GM12878 (cell line): ENCODE measurements at regions not wholly inside any gene's neighbourhood (a gene's known extent, or its start where the extent isn't known, plus 50 kb on each side); places are given as distances from the start of the nearest gene placed in this dataset.

Experiments used
- ATAC-seq: fragments of 200-7000 bp; cut with Tn5 transposase; 3 replicates; pipeline ENCODE4 v1.9.1; 2020; ENCODE audit warnings: mild to moderate bottlenecking, moderate library complexity
- BruUV-seq: library from RNA; stranded (reverse); fragments of 400-500 nt; replicated peaks from 2 replicates; lab custom pipeline; 2021; lab: Mats Ljungman, UMichigan
- CTCF ChIA-PET: fragments of 300-600 bp; sonication (Branson Sonifier 250); formaldehyde crosslinking; extraction: SDS; loops from one replicate; lab custom pipeline; 2021; ENCODE audit warnings: inconsistent platforms; lab: Yijun Ruan, JAX
- POLR2A ChIA-PET: fragments of 350-600 bp; formaldehyde crosslinking; extraction: SDS; loops from one replicate; lab custom pipeline; 2021; ENCODE audit warnings: inconsistent platforms; lab: Charles Lee
- RAD21 ChIA-PET: fragments of 300-600 bp; sonication (Branson Sonifier 250); formaldehyde crosslinking; loops from one replicate; lab custom pipeline; 2023; ENCODE audit warnings: antibody characterized with exemption; ENCODE audit not compliant: unreplicated experiment; lab: Charles Lee
- SMC1A ChIA-PET: fragments of 300-600 bp; sonication (Branson Sonifier 250); formaldehyde crosslinking; loops from one replicate; lab custom pipeline; 2023; ENCODE audit not compliant: unreplicated experiment, uncharacterized antibody; lab: Charles Lee
- DNase-seq: peaks from one replicate; pipeline ENCODE4 v3.0.0-alpha.2; 2011; ENCODE audit warnings: low read depth, low spot score
- FAIRE-seq: peaks from 3 replicates; lab custom pipeline; 2011; peaks lifted over from hg19 to GRCh38; lab: Jason Lieb, UNC
- H2AFZ ChIP-seq: 2 replicates; pipeline ENCODE4 v1.6.0; 2011; ENCODE audit warnings: low read depth, low read length, control low read depth; ENCODE audit not compliant: control insufficient read depth
- H3K27ac ChIP-seq: 2 replicates; pipeline ENCODE4 v1.5.1; 2011; ENCODE audit warnings: control low read depth; ENCODE audit not compliant: control insufficient read depth, insufficient read depth
- H3K27me3 ChIP-seq, 2 experiments: replicated peaks in 1 of 2; 2 replicates each; pipeline versions ENCODE4 v1.6.0 to v1.6.1; 2011; ENCODE audit warnings: low read length in 1 of 2; ENCODE audit not compliant: control insufficient read depth in 2 of 2, insufficient read depth in 2 of 2
- H3K36me3 ChIP-seq, 2 experiments: 2 replicates each; pipeline ENCODE4 v1.5.1; 2011; ENCODE audit warnings: low read length in 1 of 2; ENCODE audit not compliant: control insufficient read depth in 2 of 2, insufficient read depth in 2 of 2
- H3K4me1 ChIP-seq: 2 replicates; pipeline ENCODE4 v1.6.1; 2011; ENCODE audit warnings: mild to moderate bottlenecking, low read length, moderate library complexity, mixed read lengths; ENCODE audit not compliant: control insufficient read depth, insufficient read depth
- H3K4me2 ChIP-seq: 2 replicates; pipeline ENCODE4 v1.6.0; 2011; ENCODE audit warnings: control low read depth; ENCODE audit not compliant: control insufficient read depth, insufficient read depth
- H3K4me3 ChIP-seq: fragments of 200-600 bp; sonication (generic); 2 replicates; pipeline ENCODE4 v1.5.1; 2016
- H3K79me2 ChIP-seq: 2 replicates; pipeline ENCODE4 v1.6.0; 2011; ENCODE audit warnings: low read length; ENCODE audit not compliant: control insufficient read depth, insufficient read depth
- H3K9ac ChIP-seq: 2 replicates; pipeline ENCODE4 v1.8.0; 2011; ENCODE audit warnings: low read length, control low read depth, mixed read lengths; ENCODE audit not compliant: control insufficient read depth, insufficient read depth
- H3K9me3 ChIP-seq: replicated peaks from 3 replicates; pipeline ENCODE4 v1.5.1; 2011; ENCODE audit warnings: mild to moderate bottlenecking, low read length; ENCODE audit not compliant: control insufficient read depth, insufficient read depth
- H4K20me1 ChIP-seq: 2 replicates; pipeline ENCODE4 v1.6.0; 2011; ENCODE audit not compliant: control insufficient read depth, insufficient read depth
- BHLHE40 ChIP-seq, 2 experiments: fragments of 450-650 bp in 1 of 2; IDR thresholded peaks; 2 replicates each; pipeline ENCODE4 v1.6.1; 2011 to 2017; ENCODE audit warnings: low read depth in 2 of 2, borderline replicate concordance in 1 of 2, improper control_type of control experiment in 1 of 2, low read length in 1 of 2, mild to moderate bottlenecking in 1 of 2
- GATAD2B ChIP-seq: fragments of 450-650 bp; conservative IDR thresholded peaks from 2 replicates; pipeline ENCODE4 v1.6.1; 2017; ENCODE audit warnings: low read depth, mild to moderate bottlenecking, moderate library complexity
- IRF5 ChIP-seq: fragments of 450-650 bp; IDR thresholded peaks from 2 replicates; pipeline ENCODE4 v1.6.1; 2017; ENCODE audit warnings: borderline replicate concordance
- NR2F1 ChIP-seq: fragments of 450-650 bp; conservative IDR thresholded peaks from 2 replicates; pipeline ENCODE4 v1.6.1; 2017; ENCODE audit warnings: mild to moderate bottlenecking
- POU2F2 ChIP-seq: IDR thresholded peaks from 3 replicates; pipeline ENCODE4 v1.6.1; 2011; ENCODE audit warnings: low read depth, mild to moderate bottlenecking, low read length, borderline replicate concordance
- RUNX3 ChIP-seq: IDR thresholded peaks from 2 replicates; pipeline ENCODE4 v1.6.1; 2012; ENCODE audit warnings: low read length, inconsistent platforms
- WGBS: methylation state at CpG from one replicate; pipeline ENCODE4 v1.1.6; 2016; ENCODE audit warnings: low lambda C conversion rate; ENCODE audit not compliant: insufficient replicate concordance, insufficient coverage; ENCODE audit errors: missing lambda C conversion rate; 5-methylcytosine and 5-hydroxymethylcytosine counted together
- in situ Hi-C: fragments of 300-500 bp; cut with MboI; formaldehyde crosslinking; loops from 9 replicates; pipeline ENCODE4 v1.14.3; 2018; ENCODE audit warnings: mixed read lengths
- intact Hi-C: fragments of 100-400 bp; cut with micrococcal nuclease; formaldehyde crosslinking; loops from one replicate; pipeline ENCODE4 v1.14.2; 2022; ENCODE audit not compliant: unreplicated experiment
- TF ChIP-seq, protein P1 (sequence below): fragments of 450-650 bp; IDR thresholded peaks from 2 replicates; pipeline ENCODE4 v1.6.1; 2017; ENCODE audit warnings: antibody characterized with exemption, mild to moderate bottlenecking, moderate library complexity
- TF ChIP-seq, protein P2 (sequence below), 3 experiments: IDR thresholded peaks in 2 of 3; conservative IDR thresholded peaks in 1 of 3; 2 replicates each; pipeline ENCODE4 v1.5.1; 2011; ENCODE audit warnings: low read depth in 3 of 3, low read length in 3 of 3, mild to moderate bottlenecking in 3 of 3, control low read depth in 2 of 3, moderate library complexity in 2 of 3, inconsistent platforms in 1 of 3, mixed read lengths in 1 of 3; ENCODE audit not compliant: control insufficient read depth in 2 of 3, insufficient read depth in 1 of 3; ENCODE audit errors: extremely low read depth in 1 of 3
- TF ChIP-seq, protein P3 (sequence below): fragments of 450-650 bp; IDR thresholded peaks from 2 replicates; pipeline ENCODE4 v1.6.1; 2017; ENCODE audit warnings: low read depth, mild to moderate bottlenecking, moderate library complexity
- TF ChIP-seq, protein P4 (sequence below): IDR thresholded peaks from 2 replicates; pipeline ENCODE4 v1.6.1; 2012; ENCODE audit warnings: improper control_type of control experiment, low read depth, low read length; ENCODE audit not compliant: insufficient replicate concordance

- Histone ChIP-seq H4K20me1 (no peaks in the 10 kb centered on the region), H3K4me2 (no peak overlapping the region), H3K9me3 (no peaks in the 10 kb centered on the region), H2AFZ (no peak overlapping the region), H3K27me3 (no peaks in the 10 kb centered on the region), H3K9ac (no peak overlapping the region), H3K79me2 (no peaks in the 10 kb centered on the region), H3K27ac (no peak overlapping the region), H3K4me1 (no peaks in the 10 kb centered on the region), H3K36me3 (no peaks in the 10 kb centered on the region), H3K4me3 (no peak overlapping the region)
- SMC1A ChIA-PET = no interaction called here
- FAIRE-seq (no peak), DNase-seq (no peak), ATAC-seq (no peak)
- WGBS = 30% methylated on average over 4 of the region's 4 CpGs
- in situ Hi-C loops (no loop called here), intact Hi-C loops (no loop called here)
- BruUV-seq = no TSS peak
- RAD21 ChIA-PET = no interaction called here
- CTCF ChIA-PET = no interaction called here
- POLR2A ChIA-PET = no interaction called here
- TF ChIP-seq, protein P1, sequence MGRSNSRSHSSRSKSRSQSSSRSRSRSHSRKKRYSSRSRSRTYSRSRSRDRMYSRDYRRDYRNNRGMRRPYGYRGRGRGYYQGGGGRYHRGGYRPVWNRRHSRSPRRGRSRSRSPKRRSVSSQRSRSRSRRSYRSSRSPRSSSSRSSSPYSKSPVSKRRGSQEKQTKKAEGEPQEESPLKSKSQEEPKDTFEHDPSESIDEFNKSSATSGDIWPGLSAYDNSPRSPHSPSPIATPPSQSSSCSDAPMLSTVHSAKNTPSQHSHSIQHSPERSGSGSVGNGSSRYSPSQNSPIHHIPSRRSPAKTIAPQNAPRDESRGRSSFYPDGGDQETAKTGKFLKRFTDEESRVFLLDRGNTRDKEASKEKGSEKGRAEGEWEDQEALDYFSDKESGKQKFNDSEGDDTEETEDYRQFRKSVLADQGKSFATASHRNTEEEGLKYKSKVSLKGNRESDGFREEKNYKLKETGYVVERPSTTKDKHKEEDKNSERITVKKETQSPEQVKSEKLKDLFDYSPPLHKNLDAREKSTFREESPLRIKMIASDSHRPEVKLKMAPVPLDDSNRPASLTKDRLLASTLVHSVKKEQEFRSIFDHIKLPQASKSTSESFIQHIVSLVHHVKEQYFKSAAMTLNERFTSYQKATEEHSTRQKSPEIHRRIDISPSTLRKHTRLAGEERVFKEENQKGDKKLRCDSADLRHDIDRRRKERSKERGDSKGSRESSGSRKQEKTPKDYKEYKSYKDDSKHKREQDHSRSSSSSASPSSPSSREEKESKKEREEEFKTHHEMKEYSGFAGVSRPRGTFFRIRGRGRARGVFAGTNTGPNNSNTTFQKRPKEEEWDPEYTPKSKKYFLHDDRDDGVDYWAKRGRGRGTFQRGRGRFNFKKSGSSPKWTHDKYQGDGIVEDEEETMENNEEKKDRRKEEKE = no peak
- TF ChIP-seq, protein P2, sequence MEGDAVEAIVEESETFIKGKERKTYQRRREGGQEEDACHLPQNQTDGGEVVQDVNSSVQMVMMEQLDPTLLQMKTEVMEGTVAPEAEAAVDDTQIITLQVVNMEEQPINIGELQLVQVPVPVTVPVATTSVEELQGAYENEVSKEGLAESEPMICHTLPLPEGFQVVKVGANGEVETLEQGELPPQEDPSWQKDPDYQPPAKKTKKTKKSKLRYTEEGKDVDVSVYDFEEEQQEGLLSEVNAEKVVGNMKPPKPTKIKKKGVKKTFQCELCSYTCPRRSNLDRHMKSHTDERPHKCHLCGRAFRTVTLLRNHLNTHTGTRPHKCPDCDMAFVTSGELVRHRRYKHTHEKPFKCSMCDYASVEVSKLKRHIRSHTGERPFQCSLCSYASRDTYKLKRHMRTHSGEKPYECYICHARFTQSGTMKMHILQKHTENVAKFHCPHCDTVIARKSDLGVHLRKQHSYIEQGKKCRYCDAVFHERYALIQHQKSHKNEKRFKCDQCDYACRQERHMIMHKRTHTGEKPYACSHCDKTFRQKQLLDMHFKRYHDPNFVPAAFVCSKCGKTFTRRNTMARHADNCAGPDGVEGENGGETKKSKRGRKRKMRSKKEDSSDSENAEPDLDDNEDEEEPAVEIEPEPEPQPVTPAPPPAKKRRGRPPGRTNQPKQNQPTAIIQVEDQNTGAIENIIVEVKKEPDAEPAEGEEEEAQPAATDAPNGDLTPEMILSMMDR (IDR thresholded peaks at IDR 0.05 in 2 of 3, conservative IDR thresholded peaks at IDR 0.05 in 1 of 3; ENCODE audit: control insufficient read depth in 2 of 3, extremely low read depth in 1 of 3, insufficient read depth in 1 of 3, low read depth in 3 of 3, low read length in 3 of 3) = no peak
- TF ChIP-seq IRF5 (no peak), NR2F1 (no peak), POU2F2 (no peak), RUNX3 (no peak), BHLHE40 (IDR thresholded peaks at IDR 0.05; ENCODE audit: borderline replicate concordance in 1 of 2, low read depth in 2 of 2, low read length in 1 of 2) (no peak), GATAD2B (no peak)
- TF ChIP-seq, protein P3, sequence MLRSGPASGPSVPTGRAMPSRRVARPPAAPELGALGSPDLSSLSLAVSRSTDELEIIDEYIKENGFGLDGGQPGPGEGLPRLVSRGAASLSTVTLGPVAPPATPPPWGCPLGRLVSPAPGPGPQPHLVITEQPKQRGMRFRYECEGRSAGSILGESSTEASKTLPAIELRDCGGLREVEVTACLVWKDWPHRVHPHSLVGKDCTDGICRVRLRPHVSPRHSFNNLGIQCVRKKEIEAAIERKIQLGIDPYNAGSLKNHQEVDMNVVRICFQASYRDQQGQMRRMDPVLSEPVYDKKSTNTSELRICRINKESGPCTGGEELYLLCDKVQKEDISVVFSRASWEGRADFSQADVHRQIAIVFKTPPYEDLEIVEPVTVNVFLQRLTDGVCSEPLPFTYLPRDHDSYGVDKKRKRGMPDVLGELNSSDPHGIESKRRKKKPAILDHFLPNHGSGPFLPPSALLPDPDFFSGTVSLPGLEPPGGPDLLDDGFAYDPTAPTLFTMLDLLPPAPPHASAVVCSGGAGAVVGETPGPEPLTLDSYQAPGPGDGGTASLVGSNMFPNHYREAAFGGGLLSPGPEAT = no peak
- TF ChIP-seq, protein P4, sequence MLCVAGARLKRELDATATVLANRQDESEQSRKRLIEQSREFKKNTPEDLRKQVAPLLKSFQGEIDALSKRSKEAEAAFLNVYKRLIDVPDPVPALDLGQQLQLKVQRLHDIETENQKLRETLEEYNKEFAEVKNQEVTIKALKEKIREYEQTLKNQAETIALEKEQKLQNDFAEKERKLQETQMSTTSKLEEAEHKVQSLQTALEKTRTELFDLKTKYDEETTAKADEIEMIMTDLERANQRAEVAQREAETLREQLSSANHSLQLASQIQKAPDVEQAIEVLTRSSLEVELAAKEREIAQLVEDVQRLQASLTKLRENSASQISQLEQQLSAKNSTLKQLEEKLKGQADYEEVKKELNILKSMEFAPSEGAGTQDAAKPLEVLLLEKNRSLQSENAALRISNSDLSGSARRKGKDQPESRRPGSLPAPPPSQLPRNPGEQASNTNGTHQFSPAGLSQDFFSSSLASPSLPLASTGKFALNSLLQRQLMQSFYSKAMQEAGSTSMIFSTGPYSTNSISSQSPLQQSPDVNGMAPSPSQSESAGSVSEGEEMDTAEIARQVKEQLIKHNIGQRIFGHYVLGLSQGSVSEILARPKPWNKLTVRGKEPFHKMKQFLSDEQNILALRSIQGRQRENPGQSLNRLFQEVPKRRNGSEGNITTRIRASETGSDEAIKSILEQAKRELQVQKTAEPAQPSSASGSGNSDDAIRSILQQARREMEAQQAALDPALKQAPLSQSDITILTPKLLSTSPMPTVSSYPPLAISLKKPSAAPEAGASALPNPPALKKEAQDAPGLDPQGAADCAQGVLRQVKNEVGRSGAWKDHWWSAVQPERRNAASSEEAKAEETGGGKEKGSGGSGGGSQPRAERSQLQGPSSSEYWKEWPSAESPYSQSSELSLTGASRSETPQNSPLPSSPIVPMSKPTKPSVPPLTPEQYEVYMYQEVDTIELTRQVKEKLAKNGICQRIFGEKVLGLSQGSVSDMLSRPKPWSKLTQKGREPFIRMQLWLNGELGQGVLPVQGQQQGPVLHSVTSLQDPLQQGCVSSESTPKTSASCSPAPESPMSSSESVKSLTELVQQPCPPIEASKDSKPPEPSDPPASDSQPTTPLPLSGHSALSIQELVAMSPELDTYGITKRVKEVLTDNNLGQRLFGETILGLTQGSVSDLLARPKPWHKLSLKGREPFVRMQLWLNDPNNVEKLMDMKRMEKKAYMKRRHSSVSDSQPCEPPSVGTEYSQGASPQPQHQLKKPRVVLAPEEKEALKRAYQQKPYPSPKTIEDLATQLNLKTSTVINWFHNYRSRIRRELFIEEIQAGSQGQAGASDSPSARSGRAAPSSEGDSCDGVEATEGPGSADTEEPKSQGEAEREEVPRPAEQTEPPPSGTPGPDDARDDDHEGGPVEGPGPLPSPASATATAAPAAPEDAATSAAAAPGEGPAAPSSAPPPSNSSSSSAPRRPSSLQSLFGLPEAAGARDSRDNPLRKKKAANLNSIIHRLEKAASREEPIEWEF = no peak
Measured at GRCh38 chr1:69082312-69082711, 485.4 kb upstream of the LRRC7 start.
